H9 (cell line): ENCODE measurements at regions not wholly inside any gene's neighbourhood (a gene's known extent, or its start where the extent isn't known, plus 50 kb on each side); places are given as distances from the start of the nearest gene placed in this dataset.
A peak's percentile ranks its signal among the peaks of the same experiment; 100 is the strongest.

Experiments
- DNase-seq: peaks from one replicate; pipeline ENCODE4 v3.0.0-alpha.2; 2017
- H2AFZ ChIP-seq: one replicate; pipeline ENCODE4 v1.6.1; 2013; ENCODE audit warnings: mild to moderate bottlenecking, low read length, control low read depth, moderate library complexity
- H2AK5ac ChIP-seq: 2 replicates; pipeline ENCODE4 v1.6.1; 2013; ENCODE audit warnings: low read length, control low read depth, mixed read lengths; ENCODE audit not compliant: insufficient read length
- H2BK120ac ChIP-seq: one replicate; pipeline ENCODE4 v1.6.1; 2013; ENCODE audit warnings: low read depth, mild to moderate bottlenecking, low read length, control low read depth, inconsistent platforms; ENCODE audit not compliant: poor library complexity, severe bottlenecking
- H2BK12ac ChIP-seq: 2 replicates; pipeline ENCODE4 v1.6.1; 2013; ENCODE audit warnings: low read length, control low read depth, mixed read lengths, low read depth; ENCODE audit not compliant: insufficient read length
- H2BK15ac ChIP-seq: 2 replicates; pipeline ENCODE4 v1.6.1; 2013; ENCODE audit warnings: low read depth, low read length, control low read depth
- H2BK20ac ChIP-seq: one replicate; pipeline ENCODE4 v1.6.1; 2013; ENCODE audit warnings: low read depth, mild to moderate bottlenecking, low read length, control low read depth, inconsistent platforms; ENCODE audit not compliant: poor library complexity, severe bottlenecking
- H2BK5ac ChIP-seq: 2 replicates; pipeline ENCODE4 v1.6.1; 2013; ENCODE audit warnings: low read length, control low read depth, mixed read lengths; ENCODE audit not compliant: insufficient read length
- H3K14ac ChIP-seq: 2 replicates; pipeline ENCODE4 v1.6.1; 2013; ENCODE audit warnings: low read length, control low read depth; ENCODE audit not compliant: insufficient read depth
- H3K18ac ChIP-seq: 2 replicates; pipeline ENCODE4 v1.6.1; 2013; ENCODE audit warnings: low read depth, mild to moderate bottlenecking, mixed read lengths, low read length, control low read depth; ENCODE audit not compliant: insufficient read length
- H3K23ac ChIP-seq: 2 replicates; pipeline ENCODE4 v1.6.1; 2013; ENCODE audit warnings: low read length, control low read depth, mixed read lengths, low read depth; ENCODE audit not compliant: insufficient read length
- H3K23me2 ChIP-seq: 2 replicates; pipeline ENCODE4 v1.6.1; 2013; ENCODE audit warnings: low read depth, mild to moderate bottlenecking, mixed read lengths, low read length, control low read depth; ENCODE audit not compliant: insufficient read length, poor library complexity, severe bottlenecking
- H3K27ac ChIP-seq: 2 replicates; pipeline ENCODE4 v1.5.1; 2013; ENCODE audit warnings: low read length, control low read depth, mixed read lengths, low read depth; ENCODE audit not compliant: insufficient read length
- H3K27me3 ChIP-seq: 2 replicates; pipeline ENCODE4 v1.6.1; 2013; ENCODE audit warnings: low read length, control low read depth, inconsistent platforms; ENCODE audit not compliant: insufficient read depth
- H3K4ac ChIP-seq: 2 replicates; pipeline ENCODE4 v1.6.1; 2013; ENCODE audit warnings: low read depth, mild to moderate bottlenecking, control low read depth, inconsistent platforms, low read length, moderate library complexity
- H3K4me1 ChIP-seq: 2 replicates; pipeline ENCODE4 v1.6.1; 2013; ENCODE audit warnings: low read length, control low read depth, inconsistent platforms; ENCODE audit not compliant: insufficient read depth
- H3K4me2 ChIP-seq: 2 replicates; pipeline ENCODE4 v1.6.1; 2013; ENCODE audit warnings: low read length, control low read depth, mixed read lengths; ENCODE audit not compliant: insufficient read length, insufficient read depth
- H3K56ac ChIP-seq: 2 replicates; pipeline ENCODE4 v1.6.1; 2013; ENCODE audit warnings: low read depth, mild to moderate bottlenecking, mixed read lengths, low read length, control low read depth; ENCODE audit not compliant: insufficient read length
- H3K79me1 ChIP-seq: 2 replicates; pipeline ENCODE4 v1.6.1; 2013; ENCODE audit warnings: low read depth, mild to moderate bottlenecking, moderate library complexity, low read length, control low read depth, inconsistent platforms; ENCODE audit not compliant: insufficient read depth, poor library complexity, severe bottlenecking
- H3K79me2 ChIP-seq: 2 replicates; pipeline ENCODE4 v1.6.1; 2013; ENCODE audit warnings: low read length, control low read depth, inconsistent platforms; ENCODE audit not compliant: insufficient read depth
- H3K9ac ChIP-seq: 2 replicates; pipeline ENCODE4 v1.6.1; 2013; ENCODE audit warnings: low read length, control low read depth, mixed read lengths; ENCODE audit not compliant: insufficient read length; ENCODE audit errors: extremely low read depth
- H3K9me3 ChIP-seq: one replicate; pipeline ENCODE4 v1.6.1; 2013; ENCODE audit warnings: low read depth, low read length, inconsistent platforms; ENCODE audit not compliant: control insufficient read depth
- H3T11ph ChIP-seq: one replicate; pipeline ENCODE4 v1.6.1; 2013; ENCODE audit warnings: mild to moderate bottlenecking, low read length, control low read depth, inconsistent platforms
- H4K20me1 ChIP-seq: one replicate; pipeline ENCODE4 v1.6.1; 2013; ENCODE audit not compliant: control insufficient read depth, insufficient read length, insufficient read depth
- H4K5ac ChIP-seq: 2 replicates; pipeline ENCODE4 v1.6.1; 2013; ENCODE audit warnings: low read depth, mild to moderate bottlenecking, mixed read lengths, low read length, control low read depth; ENCODE audit not compliant: insufficient read length
- H4K8ac ChIP-seq: replicated peaks from 2 replicates; pipeline ENCODE4 v1.6.1; 2013; ENCODE audit warnings: low read length, control low read depth, mixed read lengths, low read depth; ENCODE audit not compliant: insufficient read length
- H4K91ac ChIP-seq: 2 replicates; pipeline ENCODE4 v1.6.1; 2013; ENCODE audit warnings: low read depth, mild to moderate bottlenecking, moderate library complexity, mixed read lengths, low read length, control low read depth; ENCODE audit not compliant: insufficient read length
- H3K27ac Mint-ChIP-seq, 3 experiments: 2 replicates in 2 of 3; 3 replicates in 1 of 3; pipeline ENCODE4 v1.8.0; 2020 to 2021; ENCODE audit warnings: mixed read lengths in 3 of 3, mild to moderate bottlenecking in 1 of 3, moderate library complexity in 1 of 3
- H3K27me3 Mint-ChIP-seq: 2 replicates; pipeline ENCODE4 v1.8.0; 2021; ENCODE audit warnings: low read depth, mild to moderate bottlenecking, moderate library complexity, mixed read lengths
- H3K36me3 Mint-ChIP-seq, 3 experiments: 2 replicates in 2 of 3; 3 replicates in 1 of 3; pipeline ENCODE4 v1.8.0; 2020 to 2021; ENCODE audit warnings: low read depth in 3 of 3, mixed read lengths in 3 of 3; ENCODE audit not compliant: insufficient read depth in 1 of 3
- H3K4me1 Mint-ChIP-seq, 2 experiments: 2 replicates each; pipeline ENCODE4 v1.8.0; 2020; ENCODE audit warnings: mixed read lengths in 2 of 2
- H3K4me3 Mint-ChIP-seq, 2 experiments: 2 replicates in 1 of 2; 3 replicates in 1 of 2; pipeline ENCODE4 v1.8.0; 2020 to 2021; ENCODE audit warnings: mild to moderate bottlenecking in 2 of 2, mixed read lengths in 2 of 2, moderate library complexity in 1 of 2
- H3K9me3 Mint-ChIP-seq, 2 experiments: 2 replicates in 1 of 2; 3 replicates in 1 of 2; pipeline ENCODE4 v1.8.0; 2020; ENCODE audit warnings: mild to moderate bottlenecking in 2 of 2, mixed read lengths in 2 of 2, moderate library complexity in 1 of 2
- CTCF ChIP-seq: fragments of 200-600 bp; sonication (generic); conservative IDR thresholded peaks from 3 replicates; pipeline ENCODE4 v1.8.0; 2021; ENCODE audit warnings: antibody characterized with exemption, mild to moderate bottlenecking
- WGBS: extraction: QIAGEN DNeasy Blood & Tissue Kit; methylation state at CpG from one replicate; pipeline ENCODE4 v1.1.7; 2013; ENCODE audit warnings: missing lambda C conversion rate, low lambda C conversion rate, mixed read lengths; ENCODE audit not compliant: insufficient read length; ENCODE audit errors: extremely low coverage; 5-methylcytosine and 5-hydroxymethylcytosine counted together

- Mint-ChIP-seq H3K4me1 (peaks cover 40 to 44% of the 10 kb centered on the region in 2 experiments), H3K4me3 (no peak overlapping the region), H3K9me3 (no peaks in the 10 kb centered on the region), H3K27me3 (peaks cover 11% of the 10 kb centered on the region), H3K36me3 (no peaks in the 10 kb centered on the region), H3K27ac (peak overlapping the region; percentile 14 to 76 (median 15); a peak in 4 of 7 replicates)
- Histone ChIP-seq H3K9ac (no peak overlapping the region), H3K27ac (no peak overlapping the region), H3K23me2 (no peaks in the 10 kb centered on the region), H2BK20ac (no peak overlapping the region), H3K79me2 (no peaks in the 10 kb centered on the region), H3K4me1 (peaks cover 4% of the 10 kb centered on the region; the same call in 1 of the 2 replicates), H2AFZ (no peak overlapping the region), H2BK15ac (no peak overlapping the region), H3K79me1 (no peaks in the 10 kb centered on the region), H3K9me3 (no peaks in the 10 kb centered on the region), H2BK12ac (no peak overlapping the region), H3K23ac (no peak overlapping the region), H2BK120ac (no peak overlapping the region), H3K14ac (peak overlapping the region; percentile 55; the same call in 1 of the 2 replicates), H2AK5ac (no peak overlapping the region), H3K56ac (no peak overlapping the region), H4K5ac (no peak overlapping the region), H3K4me2 (no peak overlapping the region), H3K4ac (no peak overlapping the region), H3T11ph (no peak overlapping the region), H3K18ac (no peak overlapping the region), H4K91ac (peak overlapping the region; percentile 74), H3K27me3 (no peaks in the 10 kb centered on the region), H4K8ac (no peak overlapping the region), H2BK5ac (no peak overlapping the region), H4K20me1 (peaks cover 2% of the 10 kb centered on the region)
- WGBS, result no CpG with 5 or more reads among the region's 4 CpGs
- no peak for DNase-seq
- no peak for TF ChIP-seq CTCF
Observed at GRCh38 chr1:19010503-19010902, 54.0 kb upstream of the IFFO2 start.
